ENCODE measurements at regions not wholly inside any gene's neighbourhood (a gene's known extent, or its start where the extent isn't known, plus 50 kb on each side); places are given as distances from the start of the nearest gene placed in this dataset.

GRCh38 chr2:242011516-242011915, 142.0 kb downstream of the RTP5 start:
- H3K36me3 Mint-ChIP-seq (ENCODE audit: insufficient read depth, unreplicated experiment) = no peaks in the 10 kb centered on the region
- no peaks in the 10 kb centered on the region for H3K4me1 Mint-ChIP-seq (ENCODE audit: low read depth, unreplicated experiment)
- no peak for TF ChIP-seq CTCF (IDR thresholded peaks at IDR 0.05; ENCODE audit: unreplicated experiment)
- no TSS peak for BruUV-seq (replicated peaks)
- CTCF ChIA-PET = no interaction called here
- no peak overlapping the region for H3K27ac Mint-ChIP-seq (ENCODE audit: unreplicated experiment)
- peaks cover 24% of the 10 kb centered on the region for H3K27me3 Mint-ChIP-seq (ENCODE audit: unreplicated experiment)
- intact Hi-C loops (cut with micrococcal nuclease; ENCODE audit: unreplicated experiment) = loop anchor here (5.0 kb wide), 1 partner anchor 49 kb away; no protein-coding TSS in a partner anchor
- DNase-seq = no peak
- H3K9me3 Mint-ChIP-seq (ENCODE audit: low read depth, unreplicated experiment) = no peaks in the 10 kb centered on the region
- H3K4me3 Mint-ChIP-seq (ENCODE audit: low read depth, unreplicated experiment) = no peak overlapping the region

- no peaks in the 10 kb centered on the region for H3K36me3 Mint-ChIP-seq (ENCODE audit: insufficient read depth, unreplicated experiment)
- no peak for TF ChIP-seq CTCF (IDR thresholded peaks at IDR 0.05; ENCODE audit: unreplicated experiment)
- no peak for DNase-seq
- H3K4me3 Mint-ChIP-seq (ENCODE audit: low read depth, unreplicated experiment) = no peak overlapping the region
- no peak overlapping the region for H3K27ac Mint-ChIP-seq (ENCODE audit: unreplicated experiment)
- intact Hi-C loops (cut with micrococcal nuclease; ENCODE audit: unreplicated experiment) = loop anchor here (5.0 kb wide), 1 partner anchor 50 kb away; no protein-coding TSS in a partner anchor
- CTCF ChIA-PET = no interaction called here
- H3K4me1 Mint-ChIP-seq (ENCODE audit: low read depth, unreplicated experiment) = no peaks in the 10 kb centered on the region
- BruUV-seq (replicated peaks) = no TSS peak
- H3K9me3 Mint-ChIP-seq (ENCODE audit: low read depth, unreplicated experiment) = no peaks in the 10 kb centered on the region
- peaks cover 31% of the 10 kb centered on the region for H3K27me3 Mint-ChIP-seq (ENCODE audit: unreplicated experiment)
Observed at GRCh38 chr2:242011991-242012764, 142.6 kb downstream of the RTP5 start.

GRCh38 chr2:242012956-242013764, 143.6 kb downstream of the RTP5 start:
- CTCF ChIA-PET = interaction anchor here (0.7 kb wide), 1 partner anchor 12 kb away, joined by 6 read pairs; no protein-coding TSS in a partner anchor
- Mint-ChIP-seq H3K27me3 (ENCODE audit: unreplicated experiment) (peaks cover 40% of the 10 kb centered on the region), H3K9me3 (ENCODE audit: low read depth, unreplicated experiment) (no peaks in the 10 kb centered on the region), H3K4me3 (ENCODE audit: low read depth, unreplicated experiment) (no peak overlapping the region), H3K4me1 (ENCODE audit: low read depth, unreplicated experiment) (no peaks in the 10 kb centered on the region), H3K36me3 (ENCODE audit: insufficient read depth, unreplicated experiment) (no peaks in the 10 kb centered on the region), H3K27ac (ENCODE audit: unreplicated experiment) (no peak overlapping the region)
- no peak for TF ChIP-seq CTCF (IDR thresholded peaks at IDR 0.05; ENCODE audit: unreplicated experiment)
- DNase-seq = no peak
- intact Hi-C loops (cut with micrococcal nuclease; ENCODE audit: unreplicated experiment) = loop anchor here (5.0 kb wide), 1 partner anchor 51 kb away; no protein-coding TSS in a partner anchor
- no TSS peak for BruUV-seq (replicated peaks)

GRCh38 chr2:242013771-242014170, 144.2 kb downstream of the RTP5 start:
- intact Hi-C loops (cut with micrococcal nuclease; ENCODE audit: unreplicated experiment) = loop anchor here (5.0 kb wide), 1 partner anchor 51 kb away; no protein-coding TSS in a partner anchor
- H3K4me1 Mint-ChIP-seq (ENCODE audit: low read depth, unreplicated experiment) = no peaks in the 10 kb centered on the region
- no peak for TF ChIP-seq CTCF (IDR thresholded peaks at IDR 0.05; ENCODE audit: unreplicated experiment)

More at GRCh38 chr2:242013771-242014170, 144.2 kb downstream of the RTP5 start:
- no peak overlapping the region for H3K4me3 Mint-ChIP-seq (ENCODE audit: low read depth, unreplicated experiment)
- no peak overlapping the region for H3K27ac Mint-ChIP-seq (ENCODE audit: unreplicated experiment)
- H3K27me3 Mint-ChIP-seq (ENCODE audit: unreplicated experiment) = peaks cover 47% of the 10 kb centered on the region
- H3K36me3 Mint-ChIP-seq (ENCODE audit: insufficient read depth, unreplicated experiment) = no peaks in the 10 kb centered on the region
- CTCF ChIA-PET = interaction anchor here (0.7 kb wide), 1 partner anchor 12 kb away, joined by 6 read pairs; no protein-coding TSS in a partner anchor
- no TSS peak for BruUV-seq (replicated peaks)
- no peak for DNase-seq
- H3K9me3 Mint-ChIP-seq (ENCODE audit: low read depth, unreplicated experiment) = no peaks in the 10 kb centered on the region
